GM12873 (cell line): ENCODE measurements at regions not wholly inside any gene's neighbourhood (a gene's known extent, or its start where the extent isn't known, plus 50 kb on each side); places are given as distances from the start of the nearest gene placed in this dataset.

Experiments used
- CTCF ChIP-seq: IDR thresholded peaks from 2 replicates; pipeline ENCODE4 v1.5.1; 2012; ENCODE audit warnings: low read depth, mild to moderate bottlenecking, moderate library complexity, low read length, control low read depth; ENCODE audit not compliant: insufficient read depth; ENCODE audit errors: missing control alignments

- TF ChIP-seq CTCF = no peak
Measured at GRCh38 chr1:2876846-2877245, 75.4 kb upstream of the TTC34 start.

- no peak for TF ChIP-seq CTCF
Measured at GRCh38 chr1:2877391-2877790, 75.9 kb upstream of the TTC34 start.

- no peak for TF ChIP-seq CTCF
Measured at GRCh38 chr1:2878591-2878990, 77.1 kb upstream of the TTC34 start.

- TF ChIP-seq CTCF = no peak
Measured at GRCh38 chr1:2879026-2879425, 77.5 kb upstream of the TTC34 start.

GRCh38 chr1:2879591-2879990 is 78.1 kb upstream of the TTC34 start:
- TF ChIP-seq CTCF = no peak

- no peak for TF ChIP-seq CTCF
Measured at GRCh38 chr1:2880086-2880485, 78.6 kb upstream of the TTC34 start.

GRCh38 chr1:2880812-2881295 is 79.4 kb upstream of the TTC34 start:
- TF ChIP-seq CTCF = no peak
